ENCODE measurements at regions not wholly inside any gene's neighbourhood (a gene's known extent, or its start where the extent isn't known, plus 50 kb on each side); places are given as distances from the start of the nearest gene placed in this dataset.

DNA sequence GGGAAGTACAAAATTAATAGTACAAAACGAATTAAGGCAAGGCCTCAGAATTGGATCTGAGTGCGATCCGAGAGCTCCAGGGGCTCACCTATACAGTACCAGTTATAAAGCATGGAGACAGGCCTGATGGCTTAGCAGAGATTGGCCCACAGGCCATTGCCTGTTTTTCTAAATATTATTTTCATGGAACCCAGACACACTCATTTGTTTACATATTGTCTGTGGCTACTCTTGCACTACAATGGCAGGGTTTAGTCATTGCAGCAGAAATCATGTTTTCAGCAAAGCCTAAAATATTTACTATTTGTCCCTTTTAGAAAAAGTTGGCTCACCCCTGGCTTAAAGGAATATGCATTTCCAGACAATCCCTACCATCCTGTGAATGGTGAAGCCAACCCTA lies 578.9 kb downstream of the PLPP3 start:
- Histone ChIP-seq H3K36me3 (ENCODE audit: control insufficient read depth, insufficient read depth, low read length) (no peaks in the 10 kb centered on the region), H3K4me1 (ENCODE audit: control insufficient read depth, insufficient read depth, low read length) (no peaks in the 10 kb centered on the region), H3K27ac (ENCODE audit: low read depth, low read length) (no peak overlapping the region), H3K27me3 (ENCODE audit: control insufficient read depth, insufficient read depth, low read length, poor library complexity, severe bottlenecking) (no peaks in the 10 kb centered on the region), H3K9me3 (ENCODE audit: control insufficient read depth, low read length) (peaks cover 18% of the 10 kb centered on the region), H3K4me3 (ENCODE audit: low read length) (no peak overlapping the region), H3K9ac (ENCODE audit: extremely low read depth, low read length, poor library complexity, severe bottlenecking) (no peak overlapping the region)
- no peak overlapping the region for H3K4me3 Mint-ChIP-seq
- peaks cover 25% of the 10 kb centered on the region for H3K9me3 Mint-ChIP-seq
- no peak for DNase-seq
- H3K27ac Mint-ChIP-seq: no peak overlapping the region
- H3K36me3 Mint-ChIP-seq (ENCODE audit: low read depth): no peaks in the 10 kb centered on the region
- TF ChIP-seq, protein P1, sequence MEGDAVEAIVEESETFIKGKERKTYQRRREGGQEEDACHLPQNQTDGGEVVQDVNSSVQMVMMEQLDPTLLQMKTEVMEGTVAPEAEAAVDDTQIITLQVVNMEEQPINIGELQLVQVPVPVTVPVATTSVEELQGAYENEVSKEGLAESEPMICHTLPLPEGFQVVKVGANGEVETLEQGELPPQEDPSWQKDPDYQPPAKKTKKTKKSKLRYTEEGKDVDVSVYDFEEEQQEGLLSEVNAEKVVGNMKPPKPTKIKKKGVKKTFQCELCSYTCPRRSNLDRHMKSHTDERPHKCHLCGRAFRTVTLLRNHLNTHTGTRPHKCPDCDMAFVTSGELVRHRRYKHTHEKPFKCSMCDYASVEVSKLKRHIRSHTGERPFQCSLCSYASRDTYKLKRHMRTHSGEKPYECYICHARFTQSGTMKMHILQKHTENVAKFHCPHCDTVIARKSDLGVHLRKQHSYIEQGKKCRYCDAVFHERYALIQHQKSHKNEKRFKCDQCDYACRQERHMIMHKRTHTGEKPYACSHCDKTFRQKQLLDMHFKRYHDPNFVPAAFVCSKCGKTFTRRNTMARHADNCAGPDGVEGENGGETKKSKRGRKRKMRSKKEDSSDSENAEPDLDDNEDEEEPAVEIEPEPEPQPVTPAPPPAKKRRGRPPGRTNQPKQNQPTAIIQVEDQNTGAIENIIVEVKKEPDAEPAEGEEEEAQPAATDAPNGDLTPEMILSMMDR (conservative IDR thresholded peaks at IDR 0.05): no peak
- no peaks in the 10 kb centered on the region for H3K27me3 Mint-ChIP-seq (ENCODE audit: insufficient read depth)
- peaks cover 14% of the 10 kb centered on the region for H3K4me1 Mint-ChIP-seq
- WGBS, 2 experiments (ENCODE audit: insufficient coverage in 1 of 2, insufficient read length in 1 of 2): 87 to 100% methylated on average over 3 of the region's 3 CpGs

DNA sequence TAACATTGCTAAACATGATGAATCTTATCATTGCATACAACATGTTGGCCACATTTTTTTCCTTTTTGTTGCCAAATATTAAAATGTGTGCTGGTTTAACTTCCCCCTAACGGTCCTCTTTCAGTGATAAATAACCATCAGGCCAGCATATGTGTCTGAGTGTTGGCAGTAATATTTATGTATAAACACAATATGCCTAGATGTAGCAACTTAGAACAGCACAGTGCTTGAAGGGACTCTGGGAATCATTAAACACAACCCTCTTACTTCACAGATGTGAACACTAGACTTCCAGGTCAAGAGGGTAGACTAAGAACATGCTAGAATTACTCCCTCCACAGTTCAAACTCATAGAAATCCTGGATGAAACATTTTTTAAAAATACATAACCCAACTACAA lies 581.8 kb downstream of the PLPP3 start:
- H3K4me1 ChIP-seq (ENCODE audit: control insufficient read depth, insufficient read depth, low read length): no peaks in the 10 kb centered on the region
- no peaks in the 10 kb centered on the region for H3K36me3 ChIP-seq (ENCODE audit: control insufficient read depth, insufficient read depth, low read length)
- H3K4me3 Mint-ChIP-seq: no peak overlapping the region
- no peak overlapping the region for H3K27ac ChIP-seq (ENCODE audit: low read depth, low read length)
- no peak overlapping the region for H3K9ac ChIP-seq (ENCODE audit: extremely low read depth, low read length, poor library complexity, severe bottlenecking)
- no peaks in the 10 kb centered on the region for H3K27me3 ChIP-seq (ENCODE audit: control insufficient read depth, insufficient read depth, low read length, poor library complexity, severe bottlenecking)
- H3K27ac Mint-ChIP-seq: no peak overlapping the region
- DNase-seq: no peak
- peaks cover 36% of the 10 kb centered on the region for H3K9me3 Mint-ChIP-seq
- H3K27me3 Mint-ChIP-seq (ENCODE audit: insufficient read depth): no peaks in the 10 kb centered on the region
- H3K9me3 ChIP-seq (ENCODE audit: control insufficient read depth, low read length): peaks cover 25% of the 10 kb centered on the region
- TF ChIP-seq, protein P1 (conservative IDR thresholded peaks at IDR 0.05): no peak
- WGBS, 2 experiments (ENCODE audit: insufficient coverage in 1 of 2, insufficient read length in 1 of 2): 92% methylated on average over 1 of the region's 1 CpG; no CpG with 5 or more reads in 1 of the 2 experiments
- H3K4me3 ChIP-seq (ENCODE audit: low read length): no peak overlapping the region
- peaks cover 14% of the 10 kb centered on the region for H3K4me1 Mint-ChIP-seq
- no peaks in the 10 kb centered on the region for H3K36me3 Mint-ChIP-seq (ENCODE audit: low read depth)

DNA sequence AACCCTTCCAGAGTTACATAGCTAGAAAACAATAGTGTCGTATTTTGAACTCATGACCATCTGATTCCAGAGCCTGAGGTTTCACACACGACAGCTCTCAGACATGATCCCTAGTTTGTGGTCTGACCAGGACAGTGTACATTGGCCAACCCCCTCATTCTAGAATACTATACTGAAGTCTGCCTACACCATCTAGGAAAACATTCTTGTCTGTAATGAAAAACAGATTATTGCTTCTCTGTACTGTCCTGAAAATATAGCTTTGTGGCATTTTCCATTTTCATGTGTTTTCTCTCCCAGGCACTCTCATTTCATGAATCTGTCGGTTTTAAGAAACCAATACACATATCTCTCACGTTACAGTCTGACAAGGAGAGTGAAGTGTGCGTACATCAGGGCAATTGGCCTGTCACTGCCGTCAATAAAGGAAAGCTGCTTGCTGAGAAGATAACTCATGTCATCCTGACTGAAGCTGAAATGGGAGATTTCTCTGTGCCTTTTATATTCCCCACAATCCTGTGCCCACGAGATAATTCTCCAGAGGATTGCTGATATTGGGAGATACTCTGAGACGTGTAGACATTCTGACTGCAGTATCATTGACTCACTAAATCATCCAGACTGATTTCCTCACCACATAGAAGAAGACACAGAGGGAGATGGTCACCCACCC lies 585.6 kb downstream of the PLPP3 start:
- no peaks in the 10 kb centered on the region for H3K36me3 ChIP-seq (ENCODE audit: control insufficient read depth, insufficient read depth, low read length)
- peaks cover 25% of the 10 kb centered on the region for H3K9me3 ChIP-seq (ENCODE audit: control insufficient read depth, low read length)
- H3K27me3 Mint-ChIP-seq (ENCODE audit: insufficient read depth): peaks cover 11% of the 10 kb centered on the region
- no peak for DNase-seq
- H3K27ac Mint-ChIP-seq: no peak overlapping the region
- H3K27me3 ChIP-seq (ENCODE audit: control insufficient read depth, insufficient read depth, low read length, poor library complexity, severe bottlenecking): no peaks in the 10 kb centered on the region
- WGBS, 2 experiments (ENCODE audit: insufficient coverage in 1 of 2, insufficient read length in 1 of 2): 87 to 89% methylated on average over 6 to 8 of the region's 8 CpGs
- H3K4me1 ChIP-seq (ENCODE audit: control insufficient read depth, insufficient read depth, low read length): no peaks in the 10 kb centered on the region
- no peaks in the 10 kb centered on the region for H3K36me3 Mint-ChIP-seq (ENCODE audit: low read depth)
- H3K4me3 Mint-ChIP-seq: no peak overlapping the region
- H3K27ac ChIP-seq (ENCODE audit: low read depth, low read length): no peak overlapping the region
- H3K9ac ChIP-seq (ENCODE audit: extremely low read depth, low read length, poor library complexity, severe bottlenecking): no peak overlapping the region
- peaks cover 35% of the 10 kb centered on the region for H3K9me3 Mint-ChIP-seq
- no peak overlapping the region for H3K4me3 ChIP-seq (ENCODE audit: low read length)
- TF ChIP-seq, protein P1 (conservative IDR thresholded peaks at IDR 0.05): no peak
- H3K4me1 Mint-ChIP-seq: no peaks in the 10 kb centered on the region

Measured in endodermal cell (in vitro differentiated cells).